GM18502 (cell line): ENCODE measurements at regions not wholly inside any gene's neighbourhood (a gene's known extent, or its start where the extent isn't known, plus 50 kb on each side); places are given as distances from the start of the nearest gene placed in this dataset.

Source experiments
- ATAC-seq: cut with Tn5 transposase; IDR thresholded peaks from one replicate; pipeline ENCODE4 v1.9.1; 2021; ENCODE audit warnings: mild to moderate bottlenecking; ENCODE audit not compliant: unreplicated experiment, poor library complexity

GRCh38 chr10:10545771-10546170 lies 471.9 kb upstream of the CELF2 start:
- ATAC-seq = no peak

DNA sequence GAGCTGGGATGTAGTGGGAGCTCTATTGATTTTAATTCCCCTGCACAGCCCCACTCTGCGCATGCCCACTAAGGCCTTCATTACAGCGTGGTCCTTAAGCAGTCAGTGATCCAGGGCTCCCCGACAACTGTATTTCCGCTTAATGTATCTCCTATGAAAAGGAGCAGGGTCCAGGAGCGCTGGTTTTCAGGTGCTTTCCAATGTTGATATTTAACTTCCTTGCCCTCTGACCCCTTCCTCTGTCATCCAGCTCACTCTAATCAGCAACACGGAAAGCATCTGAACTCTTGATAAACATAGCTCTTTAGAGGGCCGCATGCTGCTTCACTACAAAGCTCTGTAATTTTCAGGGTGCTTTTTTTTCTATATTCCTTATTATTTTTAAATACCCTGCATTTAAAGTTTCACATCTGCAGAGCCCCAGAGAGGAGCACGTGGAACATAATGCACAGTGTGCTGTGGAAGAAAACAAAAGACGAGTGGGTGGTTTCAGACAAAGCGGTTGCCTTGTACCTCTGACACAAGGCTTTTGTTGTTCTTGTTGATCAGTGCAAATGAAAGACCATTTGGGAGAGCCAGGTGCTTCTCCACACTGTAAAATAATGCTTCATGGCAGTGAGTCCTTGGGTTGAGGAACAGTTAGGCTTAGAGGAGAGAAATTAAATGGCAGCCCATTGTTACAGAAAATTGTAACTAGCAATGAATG lies 465.9 kb upstream of the CELF2 start:
- no peak for ATAC-seq

DNA sequence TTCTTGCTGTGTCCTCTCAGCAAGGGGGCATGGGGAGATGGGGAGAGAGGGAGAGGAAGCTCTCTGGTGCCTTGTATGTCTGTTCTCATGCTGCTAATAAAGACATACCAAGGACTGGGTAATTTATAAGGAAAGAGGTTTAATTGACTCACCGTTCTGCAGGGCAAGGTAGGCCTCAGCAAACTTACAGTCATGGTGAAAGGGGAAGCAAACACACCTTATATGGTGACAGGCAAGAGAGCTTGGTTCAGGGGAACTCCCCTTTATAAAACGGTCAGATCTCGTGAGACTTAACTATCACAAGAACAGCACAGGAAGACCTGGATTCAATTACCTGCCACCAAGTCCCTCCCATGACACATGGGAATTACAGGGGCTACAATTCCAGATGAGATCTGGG lies 464.7 kb upstream of the CELF2 start:
- no peak for ATAC-seq

GRCh38 chr10:10564081-10564794 lies 453.4 kb upstream of the CELF2 start:
- no peak for ATAC-seq

DNA sequence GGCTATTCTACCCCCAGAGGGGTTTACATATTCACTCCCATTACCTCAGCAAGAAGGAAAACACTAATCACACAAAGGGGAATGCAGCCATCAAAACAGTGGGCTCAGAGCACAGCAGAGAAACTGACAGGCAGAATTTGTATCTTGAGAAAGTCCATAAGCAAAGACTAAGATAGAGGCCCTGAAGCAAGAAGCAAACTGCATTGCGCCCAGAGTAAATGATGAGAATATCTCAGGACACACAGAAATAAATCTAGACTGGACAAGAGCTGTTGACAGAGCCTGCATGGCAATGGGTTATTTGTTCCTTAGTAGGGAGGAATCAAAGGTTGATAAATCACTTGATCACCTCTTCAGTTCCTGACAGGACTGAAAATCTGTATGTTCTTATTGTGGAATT lies 440.7 kb upstream of the CELF2 start:
- no peak for ATAC-seq

DNA sequence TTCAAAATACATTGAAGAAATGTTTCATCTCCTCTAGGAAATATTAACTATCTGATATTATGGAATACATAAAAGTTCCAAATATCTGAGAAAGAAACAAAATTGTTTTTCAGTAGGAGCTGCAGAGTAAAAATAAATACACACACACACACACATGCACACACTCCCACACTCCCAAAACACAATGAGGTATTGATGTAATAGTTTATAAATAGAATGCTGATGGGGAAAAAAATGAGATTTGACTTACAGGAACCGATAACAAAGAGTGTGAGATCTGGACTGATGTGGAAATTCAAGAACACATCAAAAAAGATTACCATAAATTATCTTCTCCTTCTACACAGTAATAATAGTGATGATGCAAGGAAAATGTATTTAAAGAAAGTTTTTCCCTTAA lies 438.0 kb upstream of the CELF2 start:
- no peak for ATAC-seq

GRCh38 chr10:10584161-10584560 lies 433.5 kb upstream of the CELF2 start:
- ATAC-seq = no peak

GRCh38 chr10:10587744-10588393 lies 429.8 kb upstream of the CELF2 start:
- ATAC-seq = no peak

- ATAC-seq = peak; percentile 89
Measured at GRCh38 chr10:10589540-10590303, 427.9 kb upstream of the CELF2 start.

GRCh38 chr10:10591715-10592341 lies 425.8 kb upstream of the CELF2 start:
- no peak for ATAC-seq

- no peak for ATAC-seq
Measured at GRCh38 chr10:10596256-10596655, 421.4 kb upstream of the CELF2 start.

GRCh38 chr10:10598297-10598696 lies 419.4 kb upstream of the CELF2 start:
- no peak for ATAC-seq

- ATAC-seq = no peak
Measured at GRCh38 chr10:10600004-10600403, 417.7 kb upstream of the CELF2 start.

GRCh38 chr10:10605551-10606081 lies 412.1 kb upstream of the CELF2 start:
- ATAC-seq = no peak

DNA sequence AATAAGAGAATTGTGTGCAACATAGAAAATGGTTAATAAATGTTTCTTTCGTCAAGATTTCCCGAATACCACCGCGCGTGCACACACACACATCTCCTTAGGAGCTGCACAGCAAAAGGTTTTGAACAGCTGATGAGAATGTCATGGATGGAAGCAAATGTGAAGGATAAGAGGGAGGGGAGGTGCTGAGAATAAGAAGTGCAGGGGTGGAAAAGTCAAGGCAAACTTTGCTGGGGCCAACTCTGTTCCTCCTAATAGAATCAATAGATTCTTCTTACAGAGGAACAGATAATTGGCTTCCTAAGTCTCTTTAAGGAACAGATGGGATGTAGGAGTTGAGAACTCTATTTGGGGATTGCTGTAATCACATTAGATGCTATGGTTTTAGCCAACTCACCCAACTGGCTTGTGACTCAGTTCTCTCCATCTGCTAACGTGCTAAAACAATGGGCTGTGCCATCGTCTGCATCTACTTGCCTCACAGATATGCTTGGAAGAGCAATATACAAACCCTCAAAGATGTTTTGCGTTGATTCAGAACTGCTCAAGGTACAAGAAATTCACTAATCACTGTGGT lies 408.2 kb upstream of the CELF2 start:
- ATAC-seq = no peak

- ATAC-seq = no peak
Measured at GRCh38 chr10:10610171-10610570, 407.5 kb upstream of the CELF2 start.

- ATAC-seq = no peak
Measured at GRCh38 chr10:10612151-10612550, 405.5 kb upstream of the CELF2 start.

DNA sequence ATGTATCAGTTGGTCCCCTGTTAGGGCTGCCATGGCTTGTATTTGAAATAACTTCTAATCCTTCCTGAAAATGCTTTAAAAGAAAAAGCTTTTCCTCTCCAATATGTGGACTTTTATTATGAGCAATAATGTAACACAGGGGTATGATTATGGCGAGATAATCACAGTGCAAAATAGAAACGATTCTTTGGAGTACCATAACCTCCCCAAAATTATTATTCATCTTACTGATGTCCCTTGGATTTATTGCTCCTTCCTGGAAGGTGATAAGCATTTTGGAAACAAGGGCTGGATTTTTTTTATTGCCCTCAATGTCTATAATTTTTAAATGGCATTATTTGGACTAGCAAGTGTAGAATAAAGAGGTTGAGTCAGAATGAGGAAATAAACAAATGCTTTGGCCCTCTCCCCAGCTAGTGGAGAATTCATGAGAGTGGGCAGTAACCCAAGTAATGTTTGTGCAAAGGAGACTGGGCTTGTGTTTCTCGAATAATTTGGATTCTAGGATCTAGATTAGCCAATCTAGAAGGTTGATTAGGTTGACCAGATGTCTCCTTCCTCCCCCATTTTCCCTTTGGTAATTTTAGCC lies 403.9 kb upstream of the CELF2 start:
- ATAC-seq = no peak

DNA sequence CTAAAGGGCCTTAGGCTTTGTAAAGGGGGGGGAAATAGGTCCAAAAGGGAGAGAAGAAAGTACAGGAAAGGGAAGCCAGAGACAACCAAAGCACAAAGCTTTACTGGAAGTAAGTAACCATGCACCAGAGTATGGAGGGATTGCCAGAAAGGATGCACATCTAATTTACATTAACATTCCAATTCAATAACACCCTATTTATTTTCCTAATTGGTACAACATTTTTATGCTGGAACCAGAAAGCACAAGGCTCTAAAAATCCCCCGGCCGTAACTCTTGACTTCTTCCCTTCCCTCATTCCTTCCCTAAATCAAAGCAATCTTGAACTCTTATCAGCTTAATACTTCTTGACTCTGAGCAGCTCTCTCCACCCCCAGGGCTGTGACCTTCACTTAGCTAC lies 400.0 kb upstream of the CELF2 start:
- no peak for ATAC-seq
